Mucosa of stomach (tissue), 1 donor: ENCODE measurements at regions not wholly inside any gene's neighbourhood (a gene's known extent, or its start where the extent isn't known, plus 50 kb on each side); places are given as distances from the start of the nearest gene placed in this dataset.

Source experiments
- H3K27me3 ChIP-seq: one replicate; pipeline ENCODE4 v1.7.0; 2013; ENCODE audit warnings: mild to moderate bottlenecking, low read length; ENCODE audit not compliant: control insufficient read depth, insufficient read depth
- H3K36me3 ChIP-seq: one replicate; pipeline ENCODE4 v1.7.0; 2013; ENCODE audit warnings: low read length; ENCODE audit not compliant: control insufficient read depth, insufficient read depth
- H3K4me1 ChIP-seq: one replicate; pipeline ENCODE4 v1.7.0; 2013; ENCODE audit warnings: mild to moderate bottlenecking, low read length; ENCODE audit not compliant: control insufficient read depth, insufficient read depth
- H3K4me3 ChIP-seq: one replicate; pipeline ENCODE4 v1.7.0; 2013; ENCODE audit warnings: low read length
- H3K9ac ChIP-seq: one replicate; pipeline ENCODE4 v1.7.0; 2013; ENCODE audit warnings: mild to moderate bottlenecking, low read length, moderate library complexity
- H3K9me3 ChIP-seq: one replicate; pipeline ENCODE4 v1.7.0; 2013; ENCODE audit warnings: mild to moderate bottlenecking, low read length, moderate library complexity; ENCODE audit not compliant: control insufficient read depth
- donor health status: Pancreatic carcinoma.

GRCh38 chr1:60937720-60938119 lies 144.6 kb upstream of the NFIA start:
- Histone ChIP-seq H3K27me3 (no peaks in the 10 kb centered on the region), H3K9ac (no peak overlapping the region), H3K36me3 (no peaks in the 10 kb centered on the region), H3K9me3 (no peaks in the 10 kb centered on the region), H3K4me3 (no peak overlapping the region), H3K4me1 (no peaks in the 10 kb centered on the region)

GRCh38 chr1:60936591-60937342 lies 145.6 kb upstream of the NFIA start:
- H3K9me3 ChIP-seq, result no peaks in the 10 kb centered on the region
- H3K4me1 ChIP-seq, result no peaks in the 10 kb centered on the region
- H3K36me3 ChIP-seq, result no peaks in the 10 kb centered on the region
- H3K4me3 ChIP-seq, result no peak overlapping the region
- H3K27me3 ChIP-seq, result no peaks in the 10 kb centered on the region
- H3K9ac ChIP-seq, result no peak overlapping the region

- Histone ChIP-seq H3K36me3 (no peaks in the 10 kb centered on the region), H3K4me3 (no peak overlapping the region), H3K9me3 (no peaks in the 10 kb centered on the region), H3K9ac (no peak overlapping the region), H3K4me1 (no peaks in the 10 kb centered on the region), H3K27me3 (no peaks in the 10 kb centered on the region)
Measured at GRCh38 chr1:60936163-60936562, 146.2 kb upstream of the NFIA start.

GRCh38 chr1:60935599-60936110 lies 146.7 kb upstream of the NFIA start:
- Histone ChIP-seq H3K4me1 (no peaks in the 10 kb centered on the region), H3K4me3 (no peak overlapping the region), H3K27me3 (no peaks in the 10 kb centered on the region), H3K36me3 (no peaks in the 10 kb centered on the region), H3K9ac (no peak overlapping the region), H3K9me3 (no peaks in the 10 kb centered on the region)

GRCh38 chr1:60930130-60930529 lies 152.2 kb upstream of the NFIA start:
- Histone ChIP-seq H3K4me1 (no peaks in the 10 kb centered on the region), H3K9ac (no peak overlapping the region), H3K36me3 (no peaks in the 10 kb centered on the region)

GRCh38 chr1:60924964-60925798 lies 157.2 kb upstream of the NFIA start:
- no peaks in the 10 kb centered on the region for H3K9me3 ChIP-seq
- no peak overlapping the region for H3K4me3 ChIP-seq
- H3K9ac ChIP-seq, result no peak overlapping the region
- H3K36me3 ChIP-seq, result no peaks in the 10 kb centered on the region
- H3K27me3 ChIP-seq, result no peaks in the 10 kb centered on the region
- H3K4me1 ChIP-seq, result peaks cover 19% of the 10 kb centered on the region

More at GRCh38 chr1:60930130-60930529, 152.2 kb upstream of the NFIA start:
- Histone ChIP-seq H3K9me3 (no peaks in the 10 kb centered on the region), H3K27me3 (no peaks in the 10 kb centered on the region), H3K4me3 (no peak overlapping the region)

GRCh38 chr1:60924165-60924564 lies 158.2 kb upstream of the NFIA start:
- H3K4me1 ChIP-seq, result peaks cover 19% of the 10 kb centered on the region
- no peaks in the 10 kb centered on the region for H3K9me3 ChIP-seq
- no peaks in the 10 kb centered on the region for H3K27me3 ChIP-seq
- no peak overlapping the region for H3K9ac ChIP-seq
- no peak overlapping the region for H3K4me3 ChIP-seq
- H3K36me3 ChIP-seq, result no peaks in the 10 kb centered on the region

- H3K9me3 ChIP-seq, result no peaks in the 10 kb centered on the region
- no peak overlapping the region for H3K4me3 ChIP-seq
- peaks cover 19% of the 10 kb centered on the region for H3K4me1 ChIP-seq
- H3K27me3 ChIP-seq, result no peaks in the 10 kb centered on the region
- H3K9ac ChIP-seq, result no peak overlapping the region
- no peaks in the 10 kb centered on the region for H3K36me3 ChIP-seq
Measured at GRCh38 chr1:60923389-60924087, 158.8 kb upstream of the NFIA start.

- Histone ChIP-seq H3K27me3 (no peaks in the 10 kb centered on the region), H3K9ac (no peak overlapping the region), H3K4me3 (no peak overlapping the region), H3K9me3 (no peaks in the 10 kb centered on the region), H3K36me3 (no peaks in the 10 kb centered on the region), H3K4me1 (peaks cover 19% of the 10 kb centered on the region)
Measured at GRCh38 chr1:60922304-60922703, 160.1 kb upstream of the NFIA start.

GRCh38 chr1:60921175-60921574 lies 161.2 kb upstream of the NFIA start:
- Histone ChIP-seq H3K4me3 (no peak overlapping the region), H3K36me3 (no peaks in the 10 kb centered on the region), H3K4me1 (peaks cover 19% of the 10 kb centered on the region), H3K27me3 (no peaks in the 10 kb centered on the region), H3K9ac (no peak overlapping the region), H3K9me3 (no peaks in the 10 kb centered on the region)

- Histone ChIP-seq H3K36me3 (no peaks in the 10 kb centered on the region), H3K9ac (no peak overlapping the region), H3K4me3 (no peak overlapping the region), H3K9me3 (no peaks in the 10 kb centered on the region), H3K4me1 (peaks cover 19% of the 10 kb centered on the region), H3K27me3 (no peaks in the 10 kb centered on the region)
Measured at GRCh38 chr1:60920561-60920960, 161.8 kb upstream of the NFIA start.

- Histone ChIP-seq H3K4me1 (peaks cover 9% of the 10 kb centered on the region), H3K36me3 (no peaks in the 10 kb centered on the region), H3K27me3 (no peaks in the 10 kb centered on the region), H3K9me3 (no peaks in the 10 kb centered on the region), H3K9ac (no peak overlapping the region), H3K4me3 (no peak overlapping the region)
Measured at GRCh38 chr1:60918867-60919266, 163.5 kb upstream of the NFIA start.
